Neural progenitor cell (in vitro differentiated cells): ENCODE measurements at regions not wholly inside any gene's neighbourhood (a gene's known extent, or its start where the extent isn't known, plus 50 kb on each side); places are given as distances from the start of the nearest gene placed in this dataset. TPM values are rescaled to one million over a fixed set of nuclear protein-coding genes. Genes with fewer than 3 reads are reported as not detected.
"Not testable (repeated sequence)": the region's sequence is repeated elsewhere in the genome, so short reads cannot be mapped to it uniquely, and the experiment has no call there.

Experiments used
- DNase-seq: peaks from one replicate; pipeline ENCODE4 v3.0.0-alpha.2; 2016; ENCODE audit warnings: low spot score
- H2AFZ ChIP-seq: fragments of 200-600 bp; sonication (generic); replicated peaks from 2 replicates; pipeline ENCODE4 v1.6.1; 2016; ENCODE audit warnings: antibody characterized with exemption
- H3F3A ChIP-seq: fragments of 200-600 bp; sonication (generic); 2 replicates; pipeline ENCODE4 v1.6.1; 2016; ENCODE audit warnings: antibody characterized with exemption, low read depth
- H3K27ac ChIP-seq: fragments of 200-600 bp; sonication (generic); 2 replicates; pipeline ENCODE4 v1.5.1; 2016; ENCODE audit warnings: mild to moderate bottlenecking
- H3K27me3 ChIP-seq: fragments of 200-600 bp; sonication (generic); 2 replicates; pipeline ENCODE4 v1.6.1; 2016; ENCODE audit warnings: mild to moderate bottlenecking, moderate library complexity
- H3K36me3 ChIP-seq: fragments of 200-600 bp; sonication (generic); 2 replicates; pipeline ENCODE4 v1.5.1; 2016
- H3K4me1 ChIP-seq: fragments of 200-600 bp; sonication (generic); 2 replicates; pipeline ENCODE4 v1.6.1; 2016; ENCODE audit warnings: mixed run types
- H3K4me2 ChIP-seq: fragments of 200-600 bp; sonication (generic); 2 replicates; pipeline ENCODE4 v1.6.1; 2016
- H3K4me3 ChIP-seq: fragments of 200-600 bp; sonication (generic); 2 replicates; pipeline ENCODE4 v1.5.1; 2016
- H3K79me2 ChIP-seq: fragments of 200-600 bp; sonication (generic); 2 replicates; pipeline ENCODE4 v1.6.1; 2016; ENCODE audit warnings: low read depth
- H3K9ac ChIP-seq: fragments of 200-600 bp; sonication (generic); 2 replicates; pipeline ENCODE4 v1.6.1; 2016
- H3K9me3 ChIP-seq: fragments of 200-600 bp; sonication (generic); 2 replicates; pipeline ENCODE4 v1.5.1; 2016; ENCODE audit warnings: low read depth
- H4K20me1 ChIP-seq: fragments of 200-600 bp; sonication (generic); 2 replicates; pipeline ENCODE4 v1.6.1; 2016; ENCODE audit warnings: low read depth
- H3K27ac Mint-ChIP-seq: 3 replicates; pipeline ENCODE4 v1.8.0; 2021; ENCODE audit warnings: mixed read lengths
- H3K27me3 Mint-ChIP-seq: 2 replicates; pipeline ENCODE4 v1.8.0; 2022; ENCODE audit warnings: low read depth, mild to moderate bottlenecking, inconsistent platforms, moderate library complexity, mixed read lengths; ENCODE audit not compliant: insufficient read depth
- H3K36me3 Mint-ChIP-seq: 3 replicates; pipeline ENCODE4 v1.8.0; 2021; ENCODE audit warnings: mixed read lengths
- H3K4me1 Mint-ChIP-seq: 3 replicates; pipeline ENCODE4 v1.8.0; 2021; ENCODE audit warnings: mixed read lengths
- H3K4me3 Mint-ChIP-seq: 3 replicates; pipeline ENCODE4 v1.8.0; 2021; ENCODE audit warnings: mild to moderate bottlenecking, moderate library complexity, mixed read lengths
- H3K9me3 Mint-ChIP-seq: 3 replicates; pipeline ENCODE4 v1.8.0; 2020; ENCODE audit warnings: mixed read lengths
- microRNA-seq: library from miRNA; unstranded; fragments of <30 nt; microRNA quantifications from one replicate; pipeline ENCODE4, GENCODE V29; 2016
- small RNA-seq: library from RNA; depleted of rRNA; stranded (forward); fragments of <200 nt; gene quantifications from one replicate; pipeline ENCODE3, GENCODE V24; 2015

DNA sequence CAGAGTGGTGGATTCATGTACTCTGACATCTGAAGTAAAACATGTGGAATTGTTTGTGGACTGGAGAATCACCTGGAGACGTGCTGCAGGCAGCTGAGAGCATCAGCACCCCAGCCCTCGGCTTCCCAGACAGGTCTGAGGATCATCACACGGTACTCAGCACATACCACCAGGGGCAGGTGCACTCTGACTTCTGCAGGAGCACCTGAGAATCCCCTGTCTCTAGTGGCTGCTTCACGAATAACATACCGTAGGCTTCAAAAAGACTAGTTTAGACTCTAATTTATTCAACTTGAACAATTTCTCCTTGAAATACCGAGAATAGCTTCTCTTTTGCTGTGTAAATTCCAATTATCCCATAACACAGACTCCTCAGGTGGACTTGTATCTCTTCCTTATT lies 627.5 kb downstream of the RPIA start:
- H3K27ac Mint-ChIP-seq, H3K27me3 Mint-ChIP-seq, H3K4me1 ChIP-seq, H3K4me1 Mint-ChIP-seq, H3K4me3 ChIP-seq, DNase-seq, H3K4me3 Mint-ChIP-seq, H3K27ac ChIP-seq, H3K36me3 Mint-ChIP-seq, H3F3A ChIP-seq, H4K20me1 ChIP-seq, H3K27me3 ChIP-seq, H3K36me3 ChIP-seq, H3K9me3 Mint-ChIP-seq, H3K4me2 ChIP-seq, H3K9me3 ChIP-seq, H3K79me2 ChIP-seq, H2AFZ ChIP-seq, H3K9ac ChIP-seq: not testable (repeated sequence)

DNA sequence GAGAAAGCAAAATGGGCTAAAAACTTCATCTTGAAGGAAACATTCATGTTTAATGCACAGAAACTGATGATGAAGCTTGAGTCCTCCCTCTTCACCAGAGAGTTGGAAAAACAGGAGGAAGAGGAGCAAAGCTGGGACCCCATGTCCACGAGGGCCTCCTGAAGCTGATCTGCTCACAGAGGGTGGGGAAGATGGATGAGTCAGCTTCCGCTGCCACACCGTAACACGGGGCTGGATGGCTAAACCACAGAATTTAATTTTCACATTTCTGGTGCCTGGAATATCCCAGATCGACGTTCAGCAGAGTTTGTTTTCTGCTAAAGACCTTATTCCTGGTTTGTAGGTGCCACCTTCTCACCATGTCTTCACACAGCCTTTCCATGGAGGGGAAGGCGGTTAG lies 634.4 kb downstream of the RPIA start:
- not testable (repeated sequence) for H3K4me1 Mint-ChIP-seq, H3K4me1 ChIP-seq, H3F3A ChIP-seq, H3K4me2 ChIP-seq, H3K36me3 ChIP-seq, H3K9ac ChIP-seq, H3K79me2 ChIP-seq, DNase-seq, H3K4me3 Mint-ChIP-seq, H3K4me3 ChIP-seq, H3K36me3 Mint-ChIP-seq, H3K27ac Mint-ChIP-seq, H3K9me3 ChIP-seq, H3K27me3 ChIP-seq, H3K9me3 Mint-ChIP-seq, H3K27me3 Mint-ChIP-seq, H4K20me1 ChIP-seq, H3K27ac ChIP-seq, H2AFZ ChIP-seq

DNA sequence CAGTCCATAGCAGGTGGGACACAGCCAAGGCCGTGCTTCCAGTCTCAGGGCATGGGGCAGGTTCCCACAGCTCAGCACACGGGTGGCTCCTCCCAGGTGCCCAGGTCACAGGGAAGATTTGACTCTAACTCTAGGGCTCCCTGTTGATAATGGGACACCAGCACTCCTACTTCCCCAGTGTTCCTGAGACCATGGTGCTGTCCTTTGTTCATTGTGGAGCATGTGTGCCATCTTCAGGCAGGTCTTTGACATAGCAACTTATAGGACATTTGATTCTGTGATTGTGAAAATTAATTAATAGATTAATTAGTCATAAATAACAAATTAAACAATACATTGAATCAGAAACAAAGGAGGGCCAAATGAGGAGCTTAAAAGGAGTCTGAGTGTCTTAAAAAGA lies 635.0 kb downstream of the RPIA start:
- H3K27me3 Mint-ChIP-seq, H3K4me2 ChIP-seq, H3K36me3 Mint-ChIP-seq, H3K9ac ChIP-seq, H3F3A ChIP-seq, H3K27ac ChIP-seq, H4K20me1 ChIP-seq, H3K36me3 ChIP-seq, H3K4me1 Mint-ChIP-seq, H2AFZ ChIP-seq, H3K4me3 ChIP-seq, H3K4me1 ChIP-seq, DNase-seq, H3K27me3 ChIP-seq, H3K9me3 Mint-ChIP-seq, H3K27ac Mint-ChIP-seq, H3K79me2 ChIP-seq, H3K4me3 Mint-ChIP-seq, H3K9me3 ChIP-seq: not testable (repeated sequence)

DNA sequence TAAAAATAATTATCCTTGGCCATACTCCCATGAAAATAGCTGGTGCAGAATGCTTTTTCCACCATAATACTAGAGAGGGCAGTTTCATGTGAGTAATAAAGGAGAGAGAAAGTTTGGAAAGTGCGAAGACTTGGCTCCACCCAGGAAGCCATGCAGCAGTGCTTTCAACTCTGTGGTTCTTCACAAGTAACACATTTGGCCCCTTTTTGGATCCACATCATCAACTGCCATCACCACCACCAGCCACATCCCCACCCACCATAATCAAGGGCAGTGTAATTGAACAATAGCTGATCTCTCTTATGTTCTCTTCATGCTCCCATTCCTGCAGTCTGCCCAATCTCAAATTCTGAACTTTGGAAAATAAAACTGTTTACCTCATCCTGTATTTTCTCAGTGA lies 637.3 kb downstream of the RPIA start:
- not testable (repeated sequence) for H3F3A ChIP-seq, H3K36me3 Mint-ChIP-seq, H3K9me3 Mint-ChIP-seq, H3K4me2 ChIP-seq, H3K4me3 ChIP-seq, DNase-seq, H4K20me1 ChIP-seq, H3K4me1 Mint-ChIP-seq, H3K79me2 ChIP-seq, H3K27me3 ChIP-seq, H3K4me3 Mint-ChIP-seq, H3K27ac Mint-ChIP-seq, H3K4me1 ChIP-seq, H3K27me3 Mint-ChIP-seq, H3K27ac ChIP-seq, H3K9me3 ChIP-seq, H3K9ac ChIP-seq, H3K36me3 ChIP-seq, H2AFZ ChIP-seq

Small RNA genes in the stretch of these regions (microRNA-seq; reads per million reads assigned to microRNA genes)
- gene MIR4436A, result not detected

Small RNA genes in the stretch of these regions (small RNA-seq; reads per million reads assigned to genes)
- not detected for gene IGKJ1
- not detected for gene IGKJ3
- not detected for gene IGKJ4
- not detected for gene IGKJ5
- not detected for gene IGKV1-35
- not detected for gene IGKV2-19
- not detected for gene IGKV2-36
- gene IGKV2-38, result not detected
- not detected for gene IGKV3-25
- gene IGKV7-3, result not detected
- gene MIR4436A, result not detected
